CD4-positive, alpha-beta memory T cell (primary cell): ENCODE measurements at regions not wholly inside any gene's neighbourhood (a gene's known extent, or its start where the extent isn't known, plus 50 kb on each side); places are given as distances from the start of the nearest gene placed in this dataset.

Source experiments
- CTCF ChIA-PET: fragments of 350-600 bp; sonication (Branson Sonifier 250); formaldehyde crosslinking; loops from one replicate; lab custom pipeline; 2021; ENCODE audit warnings: inconsistent platforms; ENCODE audit not compliant: partially characterized antibody; lab: Charles Lee
- POLR2A ChIA-PET: fragments of 350-600 bp; sonication (Branson Sonifier 250); formaldehyde crosslinking; loops from one replicate; lab custom pipeline; 2021; ENCODE audit not compliant: partially characterized antibody; lab: Charles Lee
- DNase-seq, 5 donors: peaks; one replicate each; pipeline versions ENCODE4 v3.0.0 to v3.0.0-alpha.2; 2020 to 2022; ENCODE audit warnings: mixed read lengths in 1 of 5
- H3K27ac ChIP-seq: one replicate; pipeline ENCODE4 v1.7.0; 2013; ENCODE audit warnings: low read depth, low read length
- H3K27me3 ChIP-seq: 2 replicates; pipeline ENCODE4 v1.7.0; 2013; ENCODE audit warnings: mild to moderate bottlenecking, low read length, moderate library complexity; ENCODE audit not compliant: insufficient read depth
- H3K36me3 ChIP-seq: 2 replicates; pipeline ENCODE4 v1.7.0; 2013; ENCODE audit warnings: mild to moderate bottlenecking, low read length, moderate library complexity; ENCODE audit not compliant: insufficient read depth
- H3K4me1 ChIP-seq: 2 replicates; pipeline ENCODE4 v1.7.0; 2013; ENCODE audit warnings: mild to moderate bottlenecking, low read length, moderate library complexity; ENCODE audit not compliant: insufficient read depth
- H3K4me3 ChIP-seq, 2 donors: one replicate each; pipeline ENCODE4 v1.7.0; 2013; ENCODE audit warnings: low read length in 2 of 2, mild to moderate bottlenecking in 1 of 2
- H3K9me3 ChIP-seq, 2 donors: one replicate each; pipeline ENCODE4 v1.7.0; 2013; ENCODE audit warnings: low read length in 2 of 2, control low read depth in 1 of 2; ENCODE audit not compliant: control insufficient read depth in 1 of 2
- H3K27ac Mint-ChIP-seq, 7 donors: one replicate each; pipeline ENCODE4 v1.8.0; 2020 to 2021; ENCODE audit warnings: mixed read lengths in 7 of 7, mild to moderate bottlenecking in 6 of 7, inconsistent platforms in 3 of 7, moderate library complexity in 3 of 7
- H3K27me3 Mint-ChIP-seq, 2 donors: one replicate each; pipeline ENCODE4 v1.8.0; 2020 to 2021; ENCODE audit warnings: mixed read lengths in 2 of 2
- H3K36me3 Mint-ChIP-seq, 2 donors: one replicate each; pipeline ENCODE4 v1.8.0; 2020 to 2021; ENCODE audit warnings: mixed read lengths in 2 of 2, inconsistent platforms in 1 of 2, mild to moderate bottlenecking in 1 of 2
- H3K4me1 Mint-ChIP-seq, 4 donors: one replicate each; pipeline ENCODE4 v1.8.0; 2020 to 2021; ENCODE audit warnings: mixed read lengths in 4 of 4, mild to moderate bottlenecking in 1 of 4
- H3K4me3 Mint-ChIP-seq, 8 donors: one replicate each; pipeline ENCODE4 v1.8.0; 2020 to 2021; ENCODE audit warnings: mixed read lengths in 8 of 8, mild to moderate bottlenecking in 7 of 8, moderate library complexity in 6 of 8, inconsistent platforms in 3 of 8
- H3K9me3 Mint-ChIP-seq, 8 donors: one replicate each; pipeline ENCODE4 v1.8.0; 2020 to 2021; ENCODE audit warnings: mixed read lengths in 8 of 8, mild to moderate bottlenecking in 5 of 8, inconsistent platforms in 3 of 8, moderate library complexity in 1 of 8
- intact Hi-C: fragments of 100-400 bp; cut with micrococcal nuclease; formaldehyde crosslinking; loops from one replicate; pipeline ENCODE4 v1.15.1; 2023

DNA sequence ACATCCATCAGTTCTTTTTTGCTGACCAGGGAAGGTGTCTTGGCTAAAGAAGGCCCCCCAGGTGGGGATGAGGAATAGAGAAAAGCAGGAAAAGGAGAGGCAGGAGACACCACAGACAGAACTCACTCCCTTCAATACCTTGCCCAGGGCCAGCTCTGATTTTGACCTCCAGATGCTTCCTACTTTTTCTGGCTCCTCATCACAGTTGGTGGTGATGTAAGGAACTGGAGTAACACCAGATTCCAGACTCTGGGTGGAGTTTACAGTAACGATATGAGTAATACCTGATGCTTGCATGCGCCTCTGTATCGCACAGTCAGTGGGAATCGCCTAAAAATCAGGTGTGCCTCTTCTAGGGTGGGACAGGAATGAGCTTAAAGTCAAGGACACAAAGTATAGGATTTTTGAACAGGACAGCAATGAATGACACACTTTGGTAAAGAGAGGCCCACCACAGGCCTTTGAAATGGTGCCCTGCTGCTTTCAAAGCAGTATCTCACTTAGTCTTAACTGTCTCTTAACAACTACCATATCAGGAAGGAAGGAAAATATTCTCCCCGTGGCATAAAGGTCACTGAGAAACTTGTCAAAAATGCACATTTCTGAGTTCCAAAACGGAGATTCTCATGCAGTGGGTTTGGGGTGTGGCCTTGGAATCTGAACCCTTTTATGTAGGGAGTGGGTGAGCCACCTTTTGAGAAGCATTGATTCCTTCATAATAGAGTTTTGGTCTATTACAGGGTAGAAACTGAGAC lies 140.8 kb downstream of the SNX19 start:
- no peak for DNase-seq
- ChIA-PET POLR2A (no interaction called here), CTCF (no interaction called here)
- no peak overlapping the region for H3K27ac Mint-ChIP-seq
- no peaks in the 10 kb centered on the region for H3K36me3 Mint-ChIP-seq
- peaks cover 2 to 5% of the 10 kb centered on the region in 2 donors for H3K27me3 Mint-ChIP-seq
- H3K4me1 Mint-ChIP-seq, result no peaks in the 10 kb centered on the region
- no peaks in the 10 kb centered on the region for H3K4me1 ChIP-seq
- no peaks in the 10 kb centered on the region for H3K9me3 ChIP-seq
- no peak overlapping the region for H3K4me3 Mint-ChIP-seq
- no peak overlapping the region for H3K4me3 ChIP-seq
- intact Hi-C loops, result no loop called here
- no peak overlapping the region for H3K27ac ChIP-seq
- peaks cover 0 to 2% (median 0%) of the 10 kb centered on the region in 8 donors for H3K9me3 Mint-ChIP-seq
- no peaks in the 10 kb centered on the region for H3K36me3 ChIP-seq
- no peaks in the 10 kb centered on the region for H3K27me3 ChIP-seq

GRCh38 chr11:130776061-130776419 lies 140.2 kb downstream of the SNX19 start:
- H3K4me1 ChIP-seq, result no peaks in the 10 kb centered on the region
- no peaks in the 10 kb centered on the region for H3K36me3 ChIP-seq
- intact Hi-C loops, result no loop called here
- Mint-ChIP-seq H3K36me3 (no peaks in the 10 kb centered on the region), H3K27ac (no peak overlapping the region), H3K4me1 (no peaks in the 10 kb centered on the region), H3K4me3 (no peak overlapping the region), H3K9me3 (peaks cover 0 to 2% (median 0%) of the 10 kb centered on the region in 8 donors), H3K27me3 (peaks cover 1 to 4% of the 10 kb centered on the region in 2 donors)
- H3K27me3 ChIP-seq, result no peaks in the 10 kb centered on the region
- no peak for DNase-seq
- POLR2A ChIA-PET, result no interaction called here
- CTCF ChIA-PET, result no interaction called here
- no peaks in the 10 kb centered on the region for H3K9me3 ChIP-seq
- H3K27ac ChIP-seq, result no peak overlapping the region
- no peak overlapping the region for H3K4me3 ChIP-seq

DNA sequence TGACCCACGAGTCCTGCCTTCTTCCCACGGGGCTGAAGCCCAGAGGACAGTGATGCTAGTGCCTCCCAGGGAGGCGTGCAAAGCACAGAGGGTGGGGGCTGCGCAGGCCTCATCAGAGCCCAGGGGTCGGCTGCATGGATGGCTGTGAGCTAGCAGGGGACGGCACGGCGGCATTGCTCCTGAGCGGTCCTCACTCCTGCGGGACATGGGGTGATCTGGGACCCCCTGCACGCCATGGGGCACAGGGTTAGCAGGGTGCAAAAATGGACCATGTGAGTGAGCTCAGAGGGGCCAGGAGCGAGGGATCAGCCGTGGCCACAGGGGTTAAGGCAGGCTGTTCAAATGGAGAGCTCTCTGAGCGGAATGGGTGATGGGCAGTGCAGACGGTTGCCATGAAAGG lies 138.3 kb downstream of the SNX19 start:
- CTCF ChIA-PET, result no interaction called here

DNA sequence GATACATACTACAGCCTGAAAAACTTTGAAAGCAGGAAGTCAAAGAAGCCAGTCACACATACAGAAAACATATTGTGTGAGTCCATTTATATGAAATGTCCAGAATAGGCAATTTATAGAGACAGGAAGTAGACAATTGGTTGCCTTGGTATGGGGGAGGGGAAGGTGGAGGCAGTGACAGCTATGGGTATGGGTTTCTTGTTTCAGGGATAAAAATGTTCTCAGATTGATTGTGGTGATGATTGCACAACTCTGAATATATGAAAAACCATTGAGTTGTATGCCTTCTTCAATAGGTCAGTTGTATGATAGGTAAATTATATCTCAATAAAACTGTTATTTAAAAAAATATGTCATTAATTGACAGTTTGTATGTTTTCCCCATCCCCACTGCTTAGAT lies 137.6 kb downstream of the SNX19 start:
- CTCF ChIA-PET, result no interaction called here
- intact Hi-C loops, result no loop called here
- H3K9me3 Mint-ChIP-seq, result peaks cover 0 to 2% (median 0%) of the 10 kb centered on the region in 8 donors

More for the DNA sequence above, 138.3 kb downstream of the SNX19 start:
- Mint-ChIP-seq H3K27me3 (peaks cover 0 to 2% of the 10 kb centered on the region in 2 donors), H3K27ac (no peak overlapping the region), H3K9me3 (peaks cover 0 to 2% (median 0%) of the 10 kb centered on the region in 8 donors), H3K4me3 (no peak overlapping the region), H3K36me3 (no peaks in the 10 kb centered on the region), H3K4me1 (no peaks in the 10 kb centered on the region)
- Histone ChIP-seq H3K27ac (no peak overlapping the region), H3K27me3 (no peaks in the 10 kb centered on the region), H3K9me3 (no peaks in the 10 kb centered on the region), H3K4me3 (no peak overlapping the region), H3K4me1 (no peaks in the 10 kb centered on the region), H3K36me3 (no peaks in the 10 kb centered on the region)
- POLR2A ChIA-PET, result no interaction called here
- intact Hi-C loops, result no loop called here
- no peak for DNase-seq

DNA sequence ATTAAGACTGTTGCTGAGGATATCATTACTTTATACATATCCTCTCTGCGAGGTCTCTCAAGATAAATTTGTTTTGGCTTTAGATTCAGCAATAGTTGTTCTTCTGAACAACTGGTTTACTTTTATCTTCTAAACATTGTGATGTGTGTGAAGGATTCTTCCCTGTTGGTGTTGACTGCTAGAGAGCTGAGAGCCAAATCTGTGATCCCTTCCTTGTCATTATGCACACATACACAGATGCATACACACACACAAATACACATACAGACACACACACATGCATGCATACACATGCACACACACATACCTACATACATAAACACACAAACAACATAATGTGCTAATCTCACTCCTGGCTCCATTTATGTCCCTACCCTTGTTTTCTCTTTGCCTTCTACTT lies 137.0 kb downstream of the SNX19 start:
- no peak overlapping the region for H3K27ac Mint-ChIP-seq
- Histone ChIP-seq H3K9me3 (no peaks in the 10 kb centered on the region), H3K4me1 (no peaks in the 10 kb centered on the region), H3K27me3 (no peaks in the 10 kb centered on the region), H3K36me3 (no peaks in the 10 kb centered on the region), H3K4me3 (no peak overlapping the region), H3K27ac (no peak overlapping the region)
- H3K27me3 Mint-ChIP-seq, result peaks cover 0 to 2% of the 10 kb centered on the region in 2 donors
- no peak for DNase-seq
- H3K36me3 Mint-ChIP-seq, result no peaks in the 10 kb centered on the region
- POLR2A ChIA-PET, result no interaction called here
- peaks cover 0 to 2% (median 0%) of the 10 kb centered on the region in 8 donors for H3K9me3 Mint-ChIP-seq
- CTCF ChIA-PET, result no interaction called here
- H3K4me3 Mint-ChIP-seq, result no peak overlapping the region
- intact Hi-C loops, result no loop called here
- no peaks in the 10 kb centered on the region for H3K4me1 Mint-ChIP-seq

More for the DNA sequence above, 137.6 kb downstream of the SNX19 start:
- H3K4me1 ChIP-seq, result no peaks in the 10 kb centered on the region
- no peaks in the 10 kb centered on the region for H3K36me3 Mint-ChIP-seq
- no peak overlapping the region for H3K4me3 Mint-ChIP-seq
- H3K27ac ChIP-seq, result no peak overlapping the region
- no peaks in the 10 kb centered on the region for H3K9me3 ChIP-seq
- H3K4me3 ChIP-seq, result no peak overlapping the region
- no peaks in the 10 kb centered on the region for H3K36me3 ChIP-seq
- POLR2A ChIA-PET, result no interaction called here
- H3K4me1 Mint-ChIP-seq, result no peaks in the 10 kb centered on the region
- no peak overlapping the region for H3K27ac Mint-ChIP-seq
- DNase-seq, result no peak
- peaks cover 0 to 2% of the 10 kb centered on the region in 2 donors for H3K27me3 Mint-ChIP-seq
- H3K27me3 ChIP-seq, result no peaks in the 10 kb centered on the region

DNA sequence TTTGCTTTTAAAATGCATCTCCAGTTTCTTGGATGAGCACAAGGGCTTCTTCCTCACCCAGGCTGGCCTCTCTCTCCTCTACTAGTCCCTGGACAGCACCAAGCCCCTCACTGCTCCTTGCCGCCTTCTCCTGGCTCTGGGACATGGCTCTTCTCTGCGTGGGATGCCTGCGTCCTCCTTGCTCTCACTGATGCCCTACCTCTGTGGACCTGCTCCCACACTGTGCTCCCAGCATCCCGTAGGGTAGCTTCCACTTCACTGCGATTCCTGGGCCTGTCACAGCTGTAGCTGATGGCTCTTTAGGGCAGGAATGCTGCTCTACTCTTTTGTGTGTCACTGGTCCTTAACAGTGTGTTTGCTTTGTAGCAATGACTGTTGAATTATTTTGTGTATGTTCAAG lies 136.3 kb downstream of the SNX19 start:
- Mint-ChIP-seq H3K4me3 (no peak overlapping the region), H3K27ac (no peak overlapping the region), H3K36me3 (no peaks in the 10 kb centered on the region), H3K4me1 (no peaks in the 10 kb centered on the region), H3K27me3 (peaks cover 0 to 2% of the 10 kb centered on the region in 2 donors), H3K9me3 (peaks cover 0 to 2% (median 0%) of the 10 kb centered on the region in 8 donors)
- Histone ChIP-seq H3K36me3 (no peaks in the 10 kb centered on the region), H3K9me3 (no peaks in the 10 kb centered on the region), H3K4me1 (no peaks in the 10 kb centered on the region), H3K4me3 (no peak overlapping the region), H3K27me3 (no peaks in the 10 kb centered on the region), H3K27ac (no peak overlapping the region)
- CTCF ChIA-PET, result no interaction called here
- intact Hi-C loops, result no loop called here
- POLR2A ChIA-PET, result no interaction called here
- DNase-seq, result no peak

GRCh38 chr11:130780437-130780836 lies 135.8 kb downstream of the SNX19 start:
- Histone ChIP-seq H3K4me3 (no peak overlapping the region), H3K4me1 (no peaks in the 10 kb centered on the region), H3K36me3 (no peaks in the 10 kb centered on the region), H3K27me3 (no peaks in the 10 kb centered on the region), H3K27ac (no peak overlapping the region), H3K9me3 (no peaks in the 10 kb centered on the region)
- ChIA-PET POLR2A (no interaction called here), CTCF (no interaction called here)
- Mint-ChIP-seq H3K9me3 (peaks cover 0 to 2% (median 0%) of the 10 kb centered on the region in 8 donors), H3K27ac (no peak overlapping the region), H3K36me3 (no peaks in the 10 kb centered on the region), H3K4me3 (no peak overlapping the region), H3K27me3 (peaks cover 0 to 2% of the 10 kb centered on the region in 2 donors), H3K4me1 (no peaks in the 10 kb centered on the region)
- intact Hi-C loops, result no loop called here
- no peak for DNase-seq
